Small intestine (tissue), 7 donors: ENCODE measurements at regions not wholly inside any gene's neighbourhood (a gene's known extent, or its start where the extent isn't known, plus 50 kb on each side); places are given as distances from the start of the nearest gene placed in this dataset.

Experiments
- DNase-seq, 2 donors: peaks; one replicate each; pipeline versions ENCODE4 v3.0.0 to v3.0.0-alpha.2; 2013
- FAIRE-seq: peaks from 2 replicates; lab custom pipeline; 2012; peaks lifted over from hg19 to GRCh38; lab: Jason Lieb, UNC
- H3K27ac ChIP-seq, 3 donors: one replicate each; pipeline ENCODE4 v1.5.1; 2013; ENCODE audit warnings: low read length in 2 of 3, mild to moderate bottlenecking in 2 of 3, control low read depth in 1 of 3, inconsistent platforms in 1 of 3, low read depth in 1 of 3, moderate library complexity in 1 of 3
- H3K27me3 ChIP-seq, 3 donors: one replicate each; pipeline ENCODE4 v1.6.1; 2013; ENCODE audit warnings: low read length in 3 of 3, inconsistent platforms in 1 of 3; ENCODE audit not compliant: control insufficient read depth in 3 of 3, insufficient read depth in 3 of 3
- H3K36me3 ChIP-seq, 3 donors: one replicate each; pipeline ENCODE4 v1.6.1; 2013; ENCODE audit warnings: low read length in 3 of 3, inconsistent platforms in 1 of 3, low read depth in 1 of 3, mild to moderate bottlenecking in 1 of 3, moderate library complexity in 1 of 3; ENCODE audit not compliant: control insufficient read depth in 3 of 3, insufficient read depth in 2 of 3
- H3K4me1 ChIP-seq, 3 donors: one replicate each; pipeline ENCODE4 v1.6.1; 2013; ENCODE audit warnings: low read length in 2 of 3, inconsistent platforms in 1 of 3, low read depth in 1 of 3, mild to moderate bottlenecking in 1 of 3, moderate library complexity in 1 of 3; ENCODE audit not compliant: control insufficient read depth in 3 of 3, insufficient read depth in 2 of 3
- H3K4me3 ChIP-seq, 3 donors: one replicate each; pipeline ENCODE4 v1.5.1; 2013; ENCODE audit warnings: low read length in 3 of 3, control low read depth in 1 of 3, inconsistent platforms in 1 of 3, low read depth in 1 of 3, mild to moderate bottlenecking in 1 of 3, moderate library complexity in 1 of 3
- H3K9me3 ChIP-seq, 2 donors: one replicate each; pipeline ENCODE4 v1.6.1; 2013; ENCODE audit warnings: low read depth in 1 of 2, low read length in 1 of 2; ENCODE audit not compliant: control insufficient read depth in 2 of 2, insufficient read depth in 1 of 2
- WGBS, 3 donors: extraction: QIAGEN DNeasy Blood & Tissue Kit; methylation state at CpG; one replicate each; pipeline ENCODE4 v1.1.7; 2013; 5-methylcytosine and 5-hydroxymethylcytosine counted together
- donor health status: healthy with polysubstance abuse.
- donor health status: control.
- donor health status: control.
- donor health status: Bipolar disorder and iron deficiency.
- donor health status: healthy.

DNA sequence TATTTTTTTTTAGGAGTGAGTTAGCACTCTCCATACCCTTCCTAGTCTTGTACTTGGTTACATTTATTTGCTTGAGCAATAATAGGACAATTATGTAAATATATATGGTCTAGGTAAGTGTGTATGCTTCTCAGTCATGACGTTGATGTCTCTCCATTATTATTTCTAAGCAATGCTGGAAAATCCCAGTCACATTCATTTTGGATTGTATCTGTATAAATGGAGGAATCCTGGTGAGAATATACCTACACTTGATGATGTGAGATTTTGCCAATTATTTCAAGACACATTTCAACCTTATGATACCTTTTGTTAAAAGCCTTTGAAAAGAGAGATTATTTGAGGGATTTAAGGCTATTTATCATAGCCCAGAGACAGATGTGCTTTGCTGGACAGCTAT lies 2244.5 kb upstream of the WWC1 start:
- Histone ChIP-seq H3K9me3 (no peaks in the 10 kb centered on the region), H3K36me3 (no peaks in the 10 kb centered on the region), H3K27ac (no peak overlapping the region), H3K4me1 (no peaks in the 10 kb centered on the region), H3K27me3 (no peaks in the 10 kb centered on the region), H3K4me3 (no peak overlapping the region)
- DNase-seq = no peak
- no peak for FAIRE-seq
- WGBS, 3 donors = 42 to 67% (median 63%) methylated on average over 1 of the region's 1 CpG

DNA sequence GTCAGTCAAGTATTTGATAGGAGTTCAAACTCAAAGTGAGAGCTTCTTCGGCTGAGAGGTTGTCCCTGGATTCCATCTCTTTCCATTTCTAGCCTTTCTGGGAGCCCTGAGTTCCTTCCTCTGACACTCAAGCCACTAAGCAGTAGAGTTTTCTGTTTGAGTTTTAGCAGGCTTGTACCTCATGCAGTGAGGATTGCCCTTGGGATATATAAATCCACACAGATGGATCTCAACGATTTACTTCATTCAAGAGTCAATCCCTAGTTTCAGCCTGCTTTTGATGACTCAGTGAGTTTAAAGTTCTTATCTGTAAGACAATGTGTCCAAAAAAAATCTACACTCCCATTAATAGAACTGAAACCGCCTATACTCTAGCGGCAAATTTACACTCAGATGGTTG lies 2240.9 kb upstream of the WWC1 start:
- H3K27ac ChIP-seq = no peak overlapping the region
- 84 to 86% (median 86%) methylated on average over 4 of the region's 4 CpGs for WGBS, 3 donors
- no peaks in the 10 kb centered on the region for H3K27me3 ChIP-seq
- no peak for FAIRE-seq
- DNase-seq = no peak
- H3K9me3 ChIP-seq = no peaks in the 10 kb centered on the region
- no peak overlapping the region for H3K4me3 ChIP-seq
- H3K36me3 ChIP-seq = no peaks in the 10 kb centered on the region
- H3K4me1 ChIP-seq = no peaks in the 10 kb centered on the region

DNA sequence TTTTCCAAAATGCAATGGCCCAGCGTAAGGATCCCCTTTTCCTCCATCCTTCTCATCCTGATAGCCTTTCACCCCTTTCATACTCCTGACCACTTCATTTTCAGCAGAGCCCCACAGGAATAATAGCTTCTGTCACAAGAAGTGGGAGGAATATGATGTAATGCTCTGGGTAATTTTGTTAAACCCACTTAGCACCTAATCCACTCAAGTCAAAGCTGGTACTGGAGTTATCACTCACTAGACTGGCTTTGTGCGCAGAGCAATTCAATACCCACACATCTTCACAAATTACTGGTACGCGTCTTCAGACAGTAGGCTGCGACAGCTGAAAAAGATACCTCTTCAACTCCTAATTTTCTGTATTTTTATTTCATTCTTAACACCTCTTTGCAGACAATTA lies 2232.8 kb upstream of the WWC1 start:
- no peak overlapping the region for H3K27ac ChIP-seq
- DNase-seq (no peak), FAIRE-seq (no peak)
- H3K9me3 ChIP-seq = no peaks in the 10 kb centered on the region
- no peaks in the 10 kb centered on the region for H3K4me1 ChIP-seq
- WGBS, 3 donors = 92 to 99% (median 95%) methylated on average over 5 of the region's 5 CpGs
- no peaks in the 10 kb centered on the region for H3K36me3 ChIP-seq
- no peak overlapping the region for H3K4me3 ChIP-seq
- no peaks in the 10 kb centered on the region for H3K27me3 ChIP-seq

DNA sequence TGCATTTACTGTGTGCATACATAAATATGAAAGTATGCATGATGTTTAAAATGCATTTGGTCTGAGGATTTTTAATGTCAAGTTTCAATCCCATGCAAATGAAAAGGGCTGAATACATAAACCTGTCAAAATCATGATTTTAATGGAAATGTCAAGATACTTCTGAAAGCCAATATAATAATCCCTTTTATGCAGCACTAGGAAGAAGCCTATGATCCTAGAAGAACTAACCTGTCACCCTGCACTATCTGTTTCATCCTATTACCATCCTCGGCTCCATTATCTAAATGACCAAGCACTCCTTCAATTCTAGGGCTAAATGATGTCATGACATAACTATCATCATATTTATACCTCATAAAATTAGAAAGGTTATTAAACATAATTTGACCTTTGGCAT lies 2229.4 kb upstream of the WWC1 start:
- FAIRE-seq = no peak
- no peaks in the 10 kb centered on the region for H3K27me3 ChIP-seq
- H3K4me3 ChIP-seq = no peak overlapping the region

DNA sequence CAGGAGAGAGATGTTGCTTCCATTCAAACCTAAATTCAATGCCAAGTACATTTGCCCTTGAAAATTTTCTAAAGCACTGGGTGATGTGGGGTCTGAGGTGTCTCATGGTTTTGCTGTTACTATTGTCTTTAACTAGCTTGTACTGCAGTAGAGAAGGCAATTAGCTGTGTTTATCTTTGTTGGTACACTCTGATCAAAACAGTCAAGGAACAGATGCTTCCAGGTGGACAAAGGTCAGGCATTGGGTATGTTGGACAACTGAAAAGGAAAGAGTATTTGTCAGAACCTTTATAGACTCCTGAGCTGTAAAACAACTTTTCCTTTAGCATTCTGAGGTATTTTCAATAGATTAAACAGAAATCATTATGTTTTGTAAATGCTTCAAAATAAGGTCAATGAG lies 2228.7 kb upstream of the WWC1 start:
- FAIRE-seq (no peak), DNase-seq (peak; percentile 56 to 77)
- H3K27ac ChIP-seq = no peak overlapping the region
- H3K9me3 ChIP-seq = no peaks in the 10 kb centered on the region
- no peaks in the 10 kb centered on the region for H3K36me3 ChIP-seq
- H3K4me3 ChIP-seq = no peak overlapping the region
- H3K27me3 ChIP-seq = no peaks in the 10 kb centered on the region
- H3K4me1 ChIP-seq = no peaks in the 10 kb centered on the region

More for the DNA sequence above, 2229.4 kb upstream of the WWC1 start:
- no peaks in the 10 kb centered on the region for H3K36me3 ChIP-seq
- no peak for DNase-seq
- WGBS, 3 donors = 24 to 65% (median 46%) methylated on average over 1 of the region's 1 CpG
- H3K9me3 ChIP-seq = no peaks in the 10 kb centered on the region
- no peaks in the 10 kb centered on the region for H3K4me1 ChIP-seq
- H3K27ac ChIP-seq = no peak overlapping the region

DNA sequence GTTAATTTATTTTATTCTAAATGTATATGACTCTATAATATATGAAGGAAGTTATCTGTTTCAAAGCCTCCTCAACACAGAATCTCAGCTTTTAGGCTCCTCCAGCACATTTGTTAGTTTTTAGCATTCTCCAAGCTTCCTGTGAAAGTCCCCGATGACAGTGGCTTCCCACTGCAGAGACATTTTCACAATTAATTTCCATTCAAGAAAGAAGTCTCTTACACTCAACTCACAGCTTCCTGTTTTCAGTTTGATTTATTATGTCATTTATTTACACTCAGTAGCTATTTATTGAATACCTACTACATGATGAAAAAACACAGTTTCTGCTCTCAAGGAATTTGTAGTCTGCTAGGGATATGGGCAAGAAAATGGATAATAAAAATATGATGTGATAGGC lies 2228.2 kb upstream of the WWC1 start:
- no peaks in the 10 kb centered on the region for H3K4me1 ChIP-seq
- no peak overlapping the region for H3K27ac ChIP-seq
- DNase-seq = peak in 1 of 2 donors; percentile 2
- FAIRE-seq = no peak
- no peaks in the 10 kb centered on the region for H3K36me3 ChIP-seq
- H3K27me3 ChIP-seq = no peaks in the 10 kb centered on the region
- WGBS, 3 donors = 33 to 46% (median 34%) methylated on average over 1 of the region's 1 CpG
- no peaks in the 10 kb centered on the region for H3K9me3 ChIP-seq
- no peak overlapping the region for H3K4me3 ChIP-seq

DNA sequence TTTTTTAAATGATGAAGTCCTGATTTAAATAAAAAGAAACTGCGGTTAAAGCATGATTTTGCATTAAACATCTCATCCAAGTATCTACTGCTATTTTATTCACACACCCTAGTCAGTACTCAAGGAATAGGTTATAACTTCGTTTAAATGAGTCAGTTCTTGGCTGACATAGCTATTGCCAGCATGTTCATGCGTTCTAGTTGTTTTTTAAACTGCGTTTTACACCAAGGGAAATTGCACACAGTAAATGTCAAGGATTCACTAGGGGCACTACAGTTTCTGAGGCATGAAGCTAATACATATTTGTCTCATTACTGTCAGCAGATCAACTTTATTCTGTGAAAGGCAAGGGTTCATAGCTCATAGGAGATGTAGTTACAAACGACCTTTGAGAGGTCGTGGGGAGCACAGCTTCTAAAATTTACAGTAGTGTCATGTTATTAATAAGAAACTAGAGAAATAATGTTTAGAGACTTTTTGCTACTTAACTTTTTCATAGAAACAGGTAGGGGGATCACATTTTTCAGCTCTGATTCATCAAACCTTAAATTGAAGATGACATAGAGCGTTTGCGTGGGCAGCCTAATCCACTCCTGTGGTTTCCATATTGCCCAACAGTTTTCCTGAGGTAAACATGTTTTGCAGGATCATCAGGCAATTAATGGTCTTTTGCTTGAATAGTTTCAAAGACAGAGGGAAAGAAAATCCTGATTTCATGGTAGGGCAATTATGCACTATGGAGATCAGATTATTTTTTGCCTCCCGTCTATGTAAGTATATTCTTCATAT lies 2222.7 kb upstream of the WWC1 start:
- Histone ChIP-seq H3K9me3 (no peaks in the 10 kb centered on the region), H3K36me3 (no peaks in the 10 kb centered on the region), H3K27me3 (no peaks in the 10 kb centered on the region), H3K4me1 (no peaks in the 10 kb centered on the region), H3K4me3 (no peak overlapping the region), H3K27ac (no peak overlapping the region)
- no peak for DNase-seq
- no peak for FAIRE-seq
- WGBS, 3 donors = 83 to 84% (median 84%) methylated on average over 9 of the region's 9 CpGs

DNA sequence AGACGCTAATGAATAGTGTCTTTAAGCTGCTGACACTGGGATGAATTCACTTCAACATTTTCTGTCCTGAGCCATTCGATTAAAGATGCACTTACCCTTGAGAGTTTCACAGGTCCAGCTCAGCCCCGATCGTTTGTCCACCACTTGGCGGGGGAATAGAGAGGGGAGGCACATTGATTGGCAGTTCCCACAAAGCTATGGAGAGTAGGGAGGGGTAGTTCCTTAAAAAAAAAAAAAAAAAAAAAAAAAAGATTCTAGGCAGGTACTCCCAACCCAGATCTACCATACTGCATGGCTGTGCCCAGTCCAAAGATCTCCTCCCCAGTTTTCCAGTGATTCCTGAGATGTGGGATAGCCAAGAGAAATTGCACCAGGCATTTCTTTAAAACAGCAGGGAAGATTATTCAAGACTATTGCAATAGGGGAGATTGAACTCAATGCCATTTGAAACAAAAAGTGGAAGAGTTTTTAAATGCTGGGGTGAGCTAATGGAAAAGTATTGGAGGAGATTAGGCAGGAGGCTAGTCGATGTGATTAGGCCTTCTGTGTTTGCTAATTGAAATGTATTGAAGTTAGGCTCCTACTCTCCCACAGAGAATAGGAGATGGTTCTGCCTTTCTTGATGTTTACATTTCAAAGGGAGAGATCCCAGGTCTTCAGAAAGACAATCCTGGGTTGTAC lies 2217.4 kb upstream of the WWC1 start:
- Histone ChIP-seq H3K36me3 (no peaks in the 10 kb centered on the region), H3K4me3 (no peak overlapping the region), H3K27me3 (no peaks in the 10 kb centered on the region), H3K27ac (no peak overlapping the region), H3K9me3 (no peaks in the 10 kb centered on the region), H3K4me1 (no peaks in the 10 kb centered on the region)
- WGBS, 3 donors = 54 to 72% (median 67%) methylated on average over 6 of the region's 6 CpGs
- FAIRE-seq (no peak), DNase-seq (no peak)
